Upper lobe of left lung (tissue), 6 donors: ENCODE measurements at regions not wholly inside any gene's neighbourhood (a gene's known extent, or its start where the extent isn't known, plus 50 kb on each side); places are given as distances from the start of the nearest gene placed in this dataset.

Experiments
- ATAC-seq, 2 donors: fragments of 200-7000 bp; cut with Tn5 transposase; one replicate each; pipeline ENCODE4 v1.9.1; 2022; ENCODE audit warnings: mild to moderate bottlenecking in 2 of 2, moderate library complexity in 2 of 2; ENCODE audit not compliant: low FRiP score in 2 of 2
- DNase-seq, 2 donors: peaks; one replicate each; pipeline ENCODE4 v3.0.0-alpha.2; 2019 to 2020
- H3K27ac ChIP-seq, 4 donors: fragments of 200-600 bp; sonication (generic); one replicate each; pipeline ENCODE4 v1.5.1; 2016 to 2019
- H3K27me3 ChIP-seq, 4 donors: fragments of 200-600 bp; sonication (generic); one replicate each; pipeline ENCODE4 v1.5.1; 2017 to 2019
- H3K36me3 ChIP-seq, 4 donors: fragments of 200-600 bp; sonication (generic); one replicate each; pipeline ENCODE4 v1.5.1; 2016 to 2019
- H3K4me1 ChIP-seq, 4 donors: fragments of 200-600 bp; sonication (generic); one replicate each; pipeline ENCODE4 v1.5.1; 2018 to 2019
- H3K4me3 ChIP-seq, 4 donors: fragments of 200-600 bp; sonication (generic); one replicate each; pipeline ENCODE4 v1.5.1; 2017 to 2019; ENCODE audit warnings: mild to moderate bottlenecking in 2 of 4, moderate library complexity in 1 of 4
- H3K9me3 ChIP-seq, 4 donors: fragments of 200-600 bp; sonication (generic); one replicate each; pipeline ENCODE4 v1.5.1; 2018 to 2019
- EP300 ChIP-seq, 4 donors: sonication (generic); formaldehyde crosslinking; IDR thresholded peaks; one replicate each; pipeline ENCODE4 v1.5.1; 2017; ENCODE audit warnings: antibody characterized with exemption in 4 of 4, control low read depth in 2 of 4
- POLR2A ChIP-seq, 4 donors: fragments of 450-650 bp; IDR thresholded peaks; one replicate each; pipeline ENCODE4 v1.5.1; 2016 to 2017; ENCODE audit warnings: antibody characterized with exemption in 4 of 4, mild to moderate bottlenecking in 2 of 4
- POLR2AphosphoS5 ChIP-seq, 2 donors: sonication (generic); formaldehyde crosslinking; IDR thresholded peaks; one replicate each; pipeline ENCODE4 v1.5.1; 2017; ENCODE audit warnings: antibody characterized with exemption in 2 of 2
- WGBS, 2 donors: methylation state at CpG; one replicate each; pipeline ENCODE4 v1.1.5; 2017 to 2018; 5-methylcytosine and 5-hydroxymethylcytosine counted together
- TF ChIP-seq, protein P1 (sequence below), 6 experiments: fragments of 450-650 bp in 4 of 6; fragments of 200-600 bp in 2 of 6; sonication (generic) in 2 of 6; IDR thresholded peaks; one replicate each; pipeline ENCODE4 v1.5.1; 2016 to 2019; ENCODE audit warnings: antibody characterized with exemption in 6 of 6
- donor health status: DM: no; HTN: no; CAD: no; lungs with moderate emphysema.
- donor health status: DM: no; HTN: yes; CAD: no; lungs with severe emphysema.

DNA sequence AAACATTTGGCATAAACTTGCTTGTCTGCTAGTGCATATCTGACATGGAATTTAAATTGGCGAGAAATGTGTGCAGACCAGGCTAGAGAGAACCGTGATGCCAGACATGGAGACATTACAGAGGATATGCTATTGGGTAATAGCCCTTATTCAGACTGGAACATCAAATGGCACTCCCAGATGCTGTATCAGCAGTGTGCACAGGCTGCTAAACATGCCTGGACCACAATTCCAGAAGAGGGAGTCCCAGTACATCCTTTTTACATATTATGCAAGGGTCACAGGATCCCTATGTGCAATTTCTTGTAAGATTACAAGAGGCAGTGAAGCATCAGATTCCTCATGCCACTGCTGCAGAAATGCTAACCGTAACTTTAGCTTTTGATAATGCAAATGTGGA is 354.5 kb upstream of the FOXG1 start:
- ATAC-seq: no peak
- no peaks in the 10 kb centered on the region for H3K36me3 ChIP-seq
- H3K9me3 ChIP-seq: peaks cover 0 to 3% (median 0%) of the 10 kb centered on the region in 4 donors
- no peaks in the 10 kb centered on the region for H3K4me1 ChIP-seq
- TF ChIP-seq EP300 (IDR thresholded peaks at IDR 0.05): no peak
- TF ChIP-seq POLR2AphosphoS5 (IDR thresholded peaks at IDR 0.05): no peak
- TF ChIP-seq POLR2A (IDR thresholded peaks at IDR 0.05): no peak
- TF ChIP-seq, protein P1, sequence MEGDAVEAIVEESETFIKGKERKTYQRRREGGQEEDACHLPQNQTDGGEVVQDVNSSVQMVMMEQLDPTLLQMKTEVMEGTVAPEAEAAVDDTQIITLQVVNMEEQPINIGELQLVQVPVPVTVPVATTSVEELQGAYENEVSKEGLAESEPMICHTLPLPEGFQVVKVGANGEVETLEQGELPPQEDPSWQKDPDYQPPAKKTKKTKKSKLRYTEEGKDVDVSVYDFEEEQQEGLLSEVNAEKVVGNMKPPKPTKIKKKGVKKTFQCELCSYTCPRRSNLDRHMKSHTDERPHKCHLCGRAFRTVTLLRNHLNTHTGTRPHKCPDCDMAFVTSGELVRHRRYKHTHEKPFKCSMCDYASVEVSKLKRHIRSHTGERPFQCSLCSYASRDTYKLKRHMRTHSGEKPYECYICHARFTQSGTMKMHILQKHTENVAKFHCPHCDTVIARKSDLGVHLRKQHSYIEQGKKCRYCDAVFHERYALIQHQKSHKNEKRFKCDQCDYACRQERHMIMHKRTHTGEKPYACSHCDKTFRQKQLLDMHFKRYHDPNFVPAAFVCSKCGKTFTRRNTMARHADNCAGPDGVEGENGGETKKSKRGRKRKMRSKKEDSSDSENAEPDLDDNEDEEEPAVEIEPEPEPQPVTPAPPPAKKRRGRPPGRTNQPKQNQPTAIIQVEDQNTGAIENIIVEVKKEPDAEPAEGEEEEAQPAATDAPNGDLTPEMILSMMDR (IDR thresholded peaks at IDR 0.05): no peak
- no peaks in the 10 kb centered on the region for H3K27me3 ChIP-seq
- DNase-seq: no peak
- 67 to 84% methylated on average over 3 of the region's 3 CpGs for WGBS, 2 donors
- no peak overlapping the region for H3K4me3 ChIP-seq
- no peak overlapping the region for H3K27ac ChIP-seq

DNA sequence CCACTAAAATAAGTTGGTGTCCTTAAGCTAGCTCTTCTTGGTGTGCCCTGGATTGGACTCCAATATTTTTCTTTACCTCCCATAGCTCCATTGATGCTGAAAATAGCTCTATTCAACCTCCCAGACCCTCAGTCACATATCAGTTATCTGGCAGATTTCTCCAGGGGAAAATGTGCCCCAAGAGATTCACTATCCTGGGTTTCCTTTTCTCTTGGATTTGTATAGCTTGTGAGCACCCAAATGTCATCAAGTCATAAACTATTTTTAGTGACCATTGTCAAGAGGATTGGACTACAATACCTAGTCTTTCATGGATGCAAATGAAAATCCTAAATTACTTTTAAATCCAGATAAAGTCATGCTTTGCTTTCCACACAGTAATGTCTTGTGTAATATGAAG is 339.6 kb upstream of the FOXG1 start:
- Histone ChIP-seq H3K27ac (no peak overlapping the region), H3K27me3 (no peaks in the 10 kb centered on the region), H3K36me3 (no peaks in the 10 kb centered on the region), H3K9me3 (no peaks in the 10 kb centered on the region), H3K4me3 (no peak overlapping the region), H3K4me1 (no peaks in the 10 kb centered on the region)
- TF ChIP-seq EP300 (IDR thresholded peaks at IDR 0.05): no peak
- TF ChIP-seq, protein P1 (IDR thresholded peaks at IDR 0.05): no peak
- no peak for TF ChIP-seq POLR2A (IDR thresholded peaks at IDR 0.05)
- TF ChIP-seq POLR2AphosphoS5 (IDR thresholded peaks at IDR 0.05): no peak
- ATAC-seq: no peak
- no peak for DNase-seq

DNA sequence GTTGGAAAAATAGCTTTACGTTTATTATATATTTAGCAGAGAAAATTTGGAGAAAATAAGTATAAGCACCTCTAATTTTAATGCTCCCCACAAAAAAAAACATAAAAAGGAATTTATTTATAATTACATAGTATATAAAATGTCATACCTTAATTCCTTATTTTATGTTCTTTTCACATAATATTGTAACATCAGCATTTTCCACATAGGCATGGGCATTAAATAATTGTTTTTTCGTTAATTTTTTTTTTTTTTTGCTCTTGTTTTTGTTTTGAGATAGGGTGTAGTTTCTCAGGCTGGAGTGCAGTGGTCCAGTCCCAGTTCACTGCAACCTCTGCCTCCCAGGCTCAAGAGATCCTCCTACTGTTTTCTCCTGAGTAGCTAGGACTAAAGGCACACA is 329.8 kb upstream of the FOXG1 start:
- Histone ChIP-seq H3K36me3 (no peaks in the 10 kb centered on the region), H3K4me3 (no peak overlapping the region), H3K27me3 (no peaks in the 10 kb centered on the region), H3K4me1 (no peaks in the 10 kb centered on the region), H3K27ac (no peak overlapping the region), H3K9me3 (no peaks in the 10 kb centered on the region)
- WGBS, 2 donors: 60 to 72% methylated on average over 2 of the region's 2 CpGs
- DNase-seq: no peak
- ATAC-seq: no peak
- TF ChIP-seq, protein P1 (IDR thresholded peaks at IDR 0.05): no peak
- TF ChIP-seq POLR2A (IDR thresholded peaks at IDR 0.05): no peak
- TF ChIP-seq POLR2AphosphoS5 (IDR thresholded peaks at IDR 0.05): no peak
- no peak for TF ChIP-seq EP300 (IDR thresholded peaks at IDR 0.05)

DNA sequence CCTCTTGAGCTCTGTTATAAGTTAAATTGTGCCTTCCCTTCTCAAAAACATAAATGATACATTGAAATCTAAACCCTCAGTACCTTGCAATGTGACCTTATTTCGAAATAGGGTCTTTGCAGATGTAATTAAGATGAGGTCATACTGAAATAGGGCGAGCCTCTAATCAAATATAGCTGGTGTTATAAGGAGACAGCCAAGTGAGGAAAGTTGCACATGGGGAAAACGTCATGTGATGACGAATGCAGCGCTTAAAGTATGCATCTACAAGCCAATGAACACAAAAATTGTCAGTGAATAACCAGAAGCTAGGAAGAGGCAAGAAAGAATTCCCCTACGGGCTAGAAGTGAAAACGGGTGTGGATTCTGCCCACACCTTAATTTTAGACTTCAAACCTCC is 305.2 kb upstream of the FOXG1 start:
- H3K4me3 ChIP-seq: no peak overlapping the region
- H3K4me1 ChIP-seq: no peaks in the 10 kb centered on the region
- WGBS, 2 donors: 57 to 64% methylated on average over 7 of the region's 7 CpGs
- H3K9me3 ChIP-seq: no peaks in the 10 kb centered on the region
- no peaks in the 10 kb centered on the region for H3K36me3 ChIP-seq
- ATAC-seq (no peak), DNase-seq (no peak)
- no peak overlapping the region for H3K27ac ChIP-seq
- TF ChIP-seq POLR2AphosphoS5 (IDR thresholded peaks at IDR 0.05) (no peak), POLR2A (IDR thresholded peaks at IDR 0.05) (no peak), EP300 (IDR thresholded peaks at IDR 0.05) (no peak)
- TF ChIP-seq, protein P1 (IDR thresholded peaks at IDR 0.05): no peak
- no peaks in the 10 kb centered on the region for H3K27me3 ChIP-seq

DNA sequence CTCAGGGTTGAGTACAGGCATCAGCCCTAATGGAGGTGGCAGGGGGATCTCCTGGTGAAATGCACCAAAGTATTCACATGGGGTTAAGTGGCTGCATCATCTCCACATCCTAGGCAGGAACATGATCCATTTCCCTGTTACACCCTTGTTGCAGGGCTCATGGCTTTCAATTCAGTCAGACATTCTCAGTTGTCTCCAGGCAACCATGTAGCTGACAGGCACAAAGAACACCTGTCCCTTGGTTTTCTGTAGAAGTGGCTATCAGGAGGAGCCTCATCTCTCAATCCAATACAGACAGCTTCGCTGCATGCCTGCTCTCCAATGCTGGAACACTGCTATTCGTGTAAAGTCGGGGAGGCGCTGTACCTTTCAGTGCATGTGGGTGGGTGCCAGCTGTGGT is 299.0 kb upstream of the FOXG1 start:
- DNase-seq: no peak

More for the DNA sequence above, 299.0 kb upstream of the FOXG1 start:
- Histone ChIP-seq H3K36me3 (no peaks in the 10 kb centered on the region), H3K27ac (no peak overlapping the region), H3K4me3 (no peak overlapping the region), H3K4me1 (no peaks in the 10 kb centered on the region), H3K9me3 (no peaks in the 10 kb centered on the region), H3K27me3 (no peaks in the 10 kb centered on the region)
- 83 to 92% methylated on average over 1 to 4 of the region's 4 CpGs for WGBS, 2 donors
- TF ChIP-seq, protein P1 (IDR thresholded peaks at IDR 0.05): no peak
- TF ChIP-seq POLR2A (IDR thresholded peaks at IDR 0.05) (no peak), EP300 (IDR thresholded peaks at IDR 0.05) (no peak), POLR2AphosphoS5 (IDR thresholded peaks at IDR 0.05) (no peak)
- no peak for ATAC-seq
